ENCODE measurements at regions not wholly inside any gene's neighbourhood (a gene's known extent, or its start where the extent isn't known, plus 50 kb on each side); places are given as distances from the start of the nearest gene placed in this dataset.

DNA sequence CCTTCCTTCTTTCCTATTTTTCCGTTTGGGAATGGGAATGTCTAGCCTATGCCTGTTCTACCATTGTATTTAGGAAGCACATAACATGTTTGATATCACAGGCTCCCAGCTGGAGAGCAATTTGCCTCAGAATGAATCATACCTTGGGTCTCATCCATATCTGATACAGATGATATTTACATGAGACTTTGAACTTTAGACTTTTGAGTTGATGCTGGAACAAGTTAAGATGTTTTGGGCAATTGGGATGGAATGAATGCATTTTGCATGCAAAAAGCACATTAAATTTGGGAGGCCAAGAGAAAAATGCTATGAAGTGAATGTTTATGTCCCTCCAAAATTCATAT lies 61.9 kb upstream of the BEGAIN start:
- no peak for TF ChIP-seq EZH2phosphoT487 (IDR thresholded peaks at IDR 0.05; ENCODE audit: low read depth)
- TF ChIP-seq, protein P1, sequence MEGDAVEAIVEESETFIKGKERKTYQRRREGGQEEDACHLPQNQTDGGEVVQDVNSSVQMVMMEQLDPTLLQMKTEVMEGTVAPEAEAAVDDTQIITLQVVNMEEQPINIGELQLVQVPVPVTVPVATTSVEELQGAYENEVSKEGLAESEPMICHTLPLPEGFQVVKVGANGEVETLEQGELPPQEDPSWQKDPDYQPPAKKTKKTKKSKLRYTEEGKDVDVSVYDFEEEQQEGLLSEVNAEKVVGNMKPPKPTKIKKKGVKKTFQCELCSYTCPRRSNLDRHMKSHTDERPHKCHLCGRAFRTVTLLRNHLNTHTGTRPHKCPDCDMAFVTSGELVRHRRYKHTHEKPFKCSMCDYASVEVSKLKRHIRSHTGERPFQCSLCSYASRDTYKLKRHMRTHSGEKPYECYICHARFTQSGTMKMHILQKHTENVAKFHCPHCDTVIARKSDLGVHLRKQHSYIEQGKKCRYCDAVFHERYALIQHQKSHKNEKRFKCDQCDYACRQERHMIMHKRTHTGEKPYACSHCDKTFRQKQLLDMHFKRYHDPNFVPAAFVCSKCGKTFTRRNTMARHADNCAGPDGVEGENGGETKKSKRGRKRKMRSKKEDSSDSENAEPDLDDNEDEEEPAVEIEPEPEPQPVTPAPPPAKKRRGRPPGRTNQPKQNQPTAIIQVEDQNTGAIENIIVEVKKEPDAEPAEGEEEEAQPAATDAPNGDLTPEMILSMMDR (IDR thresholded peaks at IDR 0.05; ENCODE audit: low read depth, low read length) = no peak

All from OCI-LY3 (cell line).